Stimulated activated naive CD8-positive, alpha-beta T cell treated with anti-CD3 and anti-CD28 coated beads, Interleukin-15, amount 100 ng/mL, for 72 hours (primary cell): ENCODE measurements at regions not wholly inside any gene's neighbourhood (a gene's known extent, or its start where the extent isn't known, plus 50 kb on each side); places are given as distances from the start of the nearest gene placed in this dataset.
A peak's percentile ranks its signal among the peaks of the same experiment; 100 is the strongest.
"Not testable (repeated sequence)": the region's sequence is repeated elsewhere in the genome, so short reads cannot be mapped to it uniquely, and the experiment has no call there.

Experiments used
- ATAC-seq: fragments of 150-1000 bp; cut with Tn5 transposase; 2 replicates; pipeline ENCODE4 v1.10.0; 2021; ENCODE audit warnings: mild to moderate bottlenecking, moderate library complexity
- DNase-seq, 2 donors: peaks; one replicate each; pipeline ENCODE4 v3.0.0; 2021 to 2022
- H3K27ac Mint-ChIP-seq, 2 donors: one replicate each; pipeline ENCODE4 v1.8.0; 2022; ENCODE audit warnings: mild to moderate bottlenecking in 2 of 2, mixed read lengths in 2 of 2, moderate library complexity in 2 of 2
- H3K27me3 Mint-ChIP-seq: one replicate; pipeline ENCODE4 v1.8.0; 2022; ENCODE audit warnings: mixed read lengths
- H3K4me1 Mint-ChIP-seq: one replicate; pipeline ENCODE4 v1.8.0; 2022; ENCODE audit warnings: mild to moderate bottlenecking, mixed read lengths
- H3K4me3 Mint-ChIP-seq, 2 donors: one replicate each; pipeline ENCODE4 v1.8.0; 2022; ENCODE audit warnings: mild to moderate bottlenecking in 2 of 2, mixed read lengths in 2 of 2, moderate library complexity in 1 of 2
- H3K9me3 Mint-ChIP-seq, 2 donors: one replicate each; pipeline ENCODE4 v1.8.0; 2022; ENCODE audit warnings: mixed read lengths in 2 of 2

DNA sequence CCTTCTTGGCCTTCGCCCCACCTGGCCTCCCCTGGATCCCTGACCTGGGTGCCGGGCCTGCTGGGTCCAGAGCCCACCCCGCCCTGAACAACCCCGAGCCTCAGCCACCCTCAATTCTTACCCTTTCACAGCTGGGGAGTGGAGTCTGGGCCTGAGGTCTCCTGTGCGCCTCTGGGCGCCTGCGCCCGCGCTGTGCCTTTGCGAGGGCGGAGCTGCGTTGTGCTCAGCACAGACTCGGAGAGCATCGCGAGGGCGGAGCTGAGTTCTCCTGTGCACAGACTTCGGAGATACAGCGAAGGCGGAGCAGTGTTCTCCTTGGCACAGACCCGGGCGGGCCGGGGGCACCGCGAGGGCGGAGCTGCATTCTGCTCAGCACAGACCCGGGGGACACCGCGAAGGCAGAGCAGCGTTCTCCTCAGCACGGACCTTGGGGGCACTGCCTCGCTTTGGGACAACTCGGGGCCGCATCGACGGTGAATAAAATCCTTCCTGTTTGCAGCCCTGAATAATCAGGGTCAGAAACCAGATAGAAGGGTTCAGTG is 547.2 kb downstream of the FAM72C start:
- not testable (repeated sequence) for H3K4me1 Mint-ChIP-seq, DNase-seq, H3K27ac Mint-ChIP-seq, H3K27me3 Mint-ChIP-seq, ATAC-seq, H3K9me3 Mint-ChIP-seq
- H3K4me3 Mint-ChIP-seq, result peak overlapping the region in 1 of 2 donors; percentile 54

DNA sequence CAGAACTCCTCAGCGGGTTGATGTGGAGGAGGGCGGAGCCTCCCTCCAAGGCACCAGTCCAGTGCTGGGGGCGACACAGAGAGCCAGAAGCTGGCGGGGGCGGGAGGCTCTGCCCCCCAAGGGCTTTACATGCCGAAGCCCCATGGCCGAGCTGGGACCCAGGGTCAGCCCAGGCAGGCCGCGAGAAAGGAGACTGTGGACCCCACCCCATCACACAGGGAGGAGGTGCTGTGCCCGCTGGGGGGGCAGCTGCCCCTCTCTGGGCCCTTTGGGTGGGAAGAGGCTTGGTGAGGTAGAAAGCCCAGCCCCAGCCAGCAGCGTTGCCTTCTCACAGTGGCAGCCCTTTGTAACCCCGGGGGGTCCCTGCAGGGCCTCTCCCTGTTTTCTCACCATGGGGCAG is 548.0 kb downstream of the FAM72C start:
- H3K4me3 Mint-ChIP-seq, ATAC-seq, H3K4me1 Mint-ChIP-seq, DNase-seq, H3K9me3 Mint-ChIP-seq, H3K27ac Mint-ChIP-seq, H3K27me3 Mint-ChIP-seq: not testable (repeated sequence)

DNA sequence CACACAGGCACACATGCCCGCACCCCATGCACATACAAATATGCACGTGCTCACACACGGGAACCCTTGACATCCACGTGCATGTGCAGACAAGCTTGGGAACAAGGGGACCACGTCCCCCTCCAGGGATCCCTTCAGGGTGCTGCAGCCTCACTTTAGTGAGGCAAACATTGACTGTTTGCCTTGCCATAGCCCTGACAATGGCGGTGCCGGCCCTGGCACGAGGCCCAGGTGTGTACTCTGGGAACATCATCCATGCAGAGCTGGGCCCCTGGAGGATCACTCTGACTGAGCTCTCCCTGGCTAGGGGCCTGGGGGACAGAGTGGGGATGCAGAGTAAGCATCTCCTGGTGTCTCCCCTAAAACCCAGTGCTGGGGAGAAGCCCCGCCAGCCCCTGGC is 550.5 kb downstream of the FAM72C start:
- not testable (repeated sequence) for H3K4me3 Mint-ChIP-seq, H3K27ac Mint-ChIP-seq, DNase-seq, ATAC-seq, H3K27me3 Mint-ChIP-seq, H3K9me3 Mint-ChIP-seq, H3K4me1 Mint-ChIP-seq
